ENCODE measurements at regions not wholly inside any gene's neighbourhood (a gene's known extent, or its start where the extent isn't known, plus 50 kb on each side); places are given as distances from the start of the nearest gene placed in this dataset.

GRCh38 chr10:131776496-131776895 is 124.3 kb upstream of the PPP2R2D start:
- DNase-seq (no peak), ATAC-seq (no peak)
- Histone ChIP-seq H3K27ac (no peak overlapping the region), H3K27me3 (ENCODE audit: low read depth) (no peaks in the 10 kb centered on the region), H3K4me3 (no peak overlapping the region), H3K9me3 (peaks cover 19% of the 10 kb centered on the region), H3K36me3 (no peaks in the 10 kb centered on the region), H3K4me1 (no peaks in the 10 kb centered on the region)
- intact Hi-C loops (cut with DNase I): no loop called here
- TF ChIP-seq CTCF (IDR thresholded peaks at IDR 0.05): no peak

DNA sequence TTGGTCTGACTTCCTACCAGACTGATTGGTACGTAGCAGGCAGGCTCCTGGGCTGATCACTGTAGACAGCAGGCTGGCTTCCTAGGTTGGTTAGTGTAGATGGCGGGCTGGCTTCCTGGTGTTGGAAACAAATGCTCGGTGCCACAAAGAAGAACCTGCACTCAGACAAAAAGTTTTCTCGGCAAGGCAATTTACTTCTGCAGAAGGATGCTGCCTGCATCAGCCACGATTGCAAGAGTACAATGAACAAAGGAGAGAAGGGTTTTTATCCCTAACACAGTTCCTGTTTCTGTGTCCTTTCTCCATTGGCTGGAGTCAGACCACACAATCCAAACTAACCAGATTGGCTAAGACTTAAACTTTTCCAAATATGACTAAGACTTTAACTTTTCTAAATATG is 123.6 kb upstream of the PPP2R2D start:
- Histone ChIP-seq H3K27ac (no peak overlapping the region), H3K4me3 (no peak overlapping the region), H3K27me3 (ENCODE audit: low read depth) (no peaks in the 10 kb centered on the region), H3K4me1 (no peaks in the 10 kb centered on the region), H3K36me3 (no peaks in the 10 kb centered on the region), H3K9me3 (peaks cover 19% of the 10 kb centered on the region)
- TF ChIP-seq CTCF (IDR thresholded peaks at IDR 0.05): no peak
- ATAC-seq: no peak
- intact Hi-C loops (cut with DNase I): no loop called here
- DNase-seq: no peak

DNA sequence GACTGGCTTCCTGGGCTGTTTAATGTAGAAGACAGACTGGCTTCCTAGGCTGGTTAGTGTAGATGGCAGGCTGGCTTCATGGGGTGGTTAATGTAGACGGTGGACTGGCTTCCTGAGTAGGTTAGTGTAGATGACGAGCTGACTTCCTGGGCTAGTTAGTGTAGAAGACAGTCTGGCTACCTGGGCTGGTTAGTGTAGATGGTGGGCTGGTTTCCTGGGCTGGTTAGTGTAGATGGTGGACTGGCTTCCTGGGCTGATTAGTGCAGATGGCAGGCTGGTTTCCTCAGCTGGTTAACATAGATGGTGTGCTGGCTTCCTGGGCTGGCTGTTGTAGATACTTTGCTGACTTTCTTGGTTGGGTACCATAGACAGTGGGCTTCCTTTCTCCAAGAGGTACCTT is 122.9 kb upstream of the PPP2R2D start:
- DNase-seq: no peak
- no peak overlapping the region for H3K4me3 ChIP-seq

GRCh38 chr10:131778385-131778784 is 122.4 kb upstream of the PPP2R2D start:
- intact Hi-C loops (cut with DNase I): no loop called here

More for the DNA sequence above, 122.9 kb upstream of the PPP2R2D start:
- Histone ChIP-seq H3K4me1 (no peaks in the 10 kb centered on the region), H3K36me3 (no peaks in the 10 kb centered on the region), H3K9me3 (peaks cover 19% of the 10 kb centered on the region), H3K27me3 (ENCODE audit: low read depth) (no peaks in the 10 kb centered on the region), H3K27ac (no peak overlapping the region)
- intact Hi-C loops (cut with DNase I): no loop called here
- no peak for ATAC-seq
- TF ChIP-seq CTCF (IDR thresholded peaks at IDR 0.05): no peak

GRCh38 chr10:131778842-131779241 is 122.0 kb upstream of the PPP2R2D start:
- Histone ChIP-seq H3K27ac (no peak overlapping the region), H3K36me3 (no peaks in the 10 kb centered on the region), H3K4me3 (no peak overlapping the region), H3K9me3 (peaks cover 19% of the 10 kb centered on the region), H3K4me1 (no peaks in the 10 kb centered on the region), H3K27me3 (ENCODE audit: low read depth) (no peaks in the 10 kb centered on the region)
- ATAC-seq: no peak
- TF ChIP-seq CTCF (IDR thresholded peaks at IDR 0.05): no peak
- no peak for DNase-seq
- intact Hi-C loops (cut with DNase I): no loop called here

More at GRCh38 chr10:131778385-131778784, 122.4 kb upstream of the PPP2R2D start:
- ATAC-seq (no peak), DNase-seq (no peak)
- Histone ChIP-seq H3K4me3 (no peak overlapping the region), H3K27ac (no peak overlapping the region), H3K27me3 (ENCODE audit: low read depth) (no peaks in the 10 kb centered on the region), H3K36me3 (no peaks in the 10 kb centered on the region), H3K9me3 (peaks cover 19% of the 10 kb centered on the region), H3K4me1 (no peaks in the 10 kb centered on the region)
- TF ChIP-seq CTCF (IDR thresholded peaks at IDR 0.05): no peak
